Hepatocyte (in vitro differentiated cells): ENCODE measurements at regions not wholly inside any gene's neighbourhood (a gene's known extent, or its start where the extent isn't known, plus 50 kb on each side); places are given as distances from the start of the nearest gene placed in this dataset.
A peak's percentile ranks its signal among the peaks of the same experiment; 100 is the strongest.

Experiments used
- DNase-seq: peaks from one replicate; pipeline ENCODE4 v3.0.0-alpha.2; 2016; ENCODE audit warnings: low spot score
- H2AFZ ChIP-seq: fragments of 200-600 bp; sonication (generic); 2 replicates; pipeline ENCODE4 v1.6.0; 2016; ENCODE audit warnings: antibody characterized with exemption, mild to moderate bottlenecking
- H3K27ac ChIP-seq: fragments of 200-600 bp; sonication (generic); 2 replicates; pipeline ENCODE4 v1.5.1; 2016; ENCODE audit warnings: mild to moderate bottlenecking
- H3K27me3 ChIP-seq: fragments of 200-600 bp; sonication (generic); 2 replicates; pipeline ENCODE4 v1.6.1; 2016
- H3K36me3 ChIP-seq: fragments of 200-600 bp; sonication (generic); replicated peaks from 2 replicates; pipeline ENCODE4 v1.5.1; 2016; ENCODE audit warnings: low read depth; ENCODE audit not compliant: insufficient read depth
- H3K4me1 ChIP-seq: fragments of 200-600 bp; sonication (generic); 2 replicates; pipeline ENCODE4 v1.5.1; 2016; ENCODE audit warnings: mild to moderate bottlenecking, moderate library complexity; ENCODE audit not compliant: insufficient read depth
- H3K4me2 ChIP-seq: fragments of 200-600 bp; sonication (generic); 2 replicates; pipeline ENCODE4 v1.6.0; 2016
- H3K4me3 ChIP-seq: fragments of 200-600 bp; sonication (generic); 2 replicates; pipeline ENCODE4 v1.5.1; 2016; ENCODE audit warnings: mild to moderate bottlenecking
- H3K79me2 ChIP-seq: fragments of 200-600 bp; sonication (generic); 2 replicates; pipeline ENCODE4 v1.6.0; 2017; ENCODE audit warnings: mild to moderate bottlenecking
- H3K9me2 ChIP-seq: fragments of 200-600 bp; sonication (generic); replicated peaks from 2 replicates; pipeline ENCODE4 v1.6.0; 2017; ENCODE audit warnings: mild to moderate bottlenecking; ENCODE audit not compliant: insufficient read depth
- H3K9me3 ChIP-seq: fragments of 200-600 bp; sonication (generic); 2 replicates; pipeline ENCODE4 v1.5.1; 2016; ENCODE audit warnings: low read depth, mild to moderate bottlenecking
- H4K20me1 ChIP-seq: fragments of 200-600 bp; sonication (generic); 2 replicates; pipeline ENCODE4 v1.6.0; 2016; ENCODE audit warnings: mild to moderate bottlenecking; ENCODE audit not compliant: insufficient read depth, poor library complexity, severe bottlenecking
- CTCF ChIP-seq: fragments of 200-600 bp; sonication (generic); IDR thresholded peaks from 2 replicates; pipeline ENCODE4 v1.5.1; 2016; ENCODE audit warnings: antibody characterized with exemption, mild to moderate bottlenecking; ENCODE audit not compliant: poor library complexity
- EZH2 ChIP-seq: fragments of 200-600 bp; sonication (generic); IDR thresholded peaks from 2 replicates; pipeline ENCODE4 v1.6.1; 2016; ENCODE audit warnings: antibody characterized with exemption, mild to moderate bottlenecking, borderline replicate concordance
- EZH2phosphoT487 ChIP-seq: fragments of 200-600 bp; sonication (generic); IDR thresholded peaks from one replicate; pipeline ENCODE4 v1.6.1; 2018; ENCODE audit warnings: antibody characterized with exemption, mild to moderate bottlenecking, low read depth, moderate library complexity; ENCODE audit not compliant: unreplicated experiment, severe bottlenecking
- WGBS: methylation state at CpG from one replicate; pipeline ENCODE4 v1.1.6; 2016; ENCODE audit warnings: low lambda C conversion rate; ENCODE audit errors: missing lambda C conversion rate; 5-methylcytosine and 5-hydroxymethylcytosine counted together

GRCh38 chr11:116580799-116581198 is 192.0 kb downstream of the BUD13 start:
- H3K36me3 ChIP-seq: no peaks in the 10 kb centered on the region
- H3K27me3 ChIP-seq: peaks cover 90% of the 10 kb centered on the region
- TF ChIP-seq EZH2 (no peak), CTCF (no peak), EZH2phosphoT487 (no peak)
- no peaks in the 10 kb centered on the region for H3K9me2 ChIP-seq
- H3K9me3 ChIP-seq: no peaks in the 10 kb centered on the region
- H3K4me2 ChIP-seq: peak overlapping the region; percentile 83
- H3K27ac ChIP-seq: no peak overlapping the region
- peaks cover 8% of the 10 kb centered on the region for H3K4me1 ChIP-seq
- DNase-seq: no peak
- no peak overlapping the region for H3K4me3 ChIP-seq
- no peaks in the 10 kb centered on the region for H4K20me1 ChIP-seq
- H3K79me2 ChIP-seq: no peaks in the 10 kb centered on the region
- 3% methylated on average over 37 of the region's 38 CpGs for WGBS
- no peak overlapping the region for H2AFZ ChIP-seq

GRCh38 chr11:116579857-116580727 is 192.7 kb downstream of the BUD13 start:
- H4K20me1 ChIP-seq: no peaks in the 10 kb centered on the region
- DNase-seq: peak; percentile 18
- H3K4me1 ChIP-seq: peaks cover 8% of the 10 kb centered on the region
- H3K36me3 ChIP-seq: no peaks in the 10 kb centered on the region
- no peaks in the 10 kb centered on the region for H3K79me2 ChIP-seq
- TF ChIP-seq EZH2phosphoT487 (no peak), EZH2 (peak; percentile 68), CTCF (no peak)
- H3K9me3 ChIP-seq: no peaks in the 10 kb centered on the region
- H3K4me2 ChIP-seq: peak overlapping the region; percentile 83
- H3K27ac ChIP-seq: no peak overlapping the region
- H2AFZ ChIP-seq: peak overlapping the region; percentile 40
- no peak overlapping the region for H3K4me3 ChIP-seq
- WGBS: under 1% methylated on average over 75 of the region's 76 CpGs
- H3K9me2 ChIP-seq: no peaks in the 10 kb centered on the region
- peaks cover 86% of the 10 kb centered on the region for H3K27me3 ChIP-seq

- Histone ChIP-seq H3K9me2 (no peaks in the 10 kb centered on the region), H3K4me3 (no peak overlapping the region), H3K9me3 (no peaks in the 10 kb centered on the region), H3K27me3 (peaks cover 77% of the 10 kb centered on the region), H3K79me2 (no peaks in the 10 kb centered on the region), H3K4me1 (peaks cover 8% of the 10 kb centered on the region), H2AFZ (no peak overlapping the region), H4K20me1 (no peaks in the 10 kb centered on the region), H3K36me3 (no peaks in the 10 kb centered on the region), H3K4me2 (no peak overlapping the region), H3K27ac (no peak overlapping the region)
- 29% methylated on average over 9 of the region's 9 CpGs for WGBS
- TF ChIP-seq EZH2 (no peak), EZH2phosphoT487 (peak; percentile 56)
- no peak for DNase-seq
These were observed 193.6 kb downstream of the BUD13 start for GRCh38 chr11:116579031-116579653.

- Histone ChIP-seq H3K4me3 (no peak overlapping the region), H3K27me3 (peaks cover 66% of the 10 kb centered on the region), H3K27ac (no peak overlapping the region), H3K4me2 (no peak overlapping the region), H3K36me3 (no peaks in the 10 kb centered on the region), H4K20me1 (no peaks in the 10 kb centered on the region), H3K9me2 (no peaks in the 10 kb centered on the region), H3K4me1 (peaks cover 8% of the 10 kb centered on the region), H3K9me3 (no peaks in the 10 kb centered on the region), H3K79me2 (no peaks in the 10 kb centered on the region), H2AFZ (no peak overlapping the region)
- no peak for DNase-seq
- TF ChIP-seq EZH2phosphoT487 (no peak), CTCF (no peak), EZH2 (no peak)
- WGBS: 63% methylated on average over 3 of the region's 3 CpGs
These were observed 194.8 kb downstream of the BUD13 start for GRCh38 chr11:116577956-116578355.
